HEK293 (cell line): ENCODE measurements at regions not wholly inside any gene's neighbourhood (a gene's known extent, or its start where the extent isn't known, plus 50 kb on each side); places are given as distances from the start of the nearest gene placed in this dataset.
"Not testable (repeated sequence)": the region's sequence is repeated elsewhere in the genome, so short reads cannot be mapped to it uniquely, and the experiment has no call there.

ENCODE experiments used
- KLF1 ChIP-seq: fragments of 450-650 bp; formaldehyde crosslinking; IDR thresholded peaks from 2 replicates; pipeline ENCODE4 v1.5.1; 2016; ENCODE audit warnings: missing biosample characterization, missing genetic modification characterization
- KLF16 ChIP-seq: fragments of 450-650 bp; formaldehyde crosslinking; IDR thresholded peaks from 2 replicates; pipeline ENCODE4 v1.5.1; 2017; ENCODE audit warnings: missing biosample characterization, missing genetic modification characterization
- YY1 ChIP-seq: fragments of 450-650 bp; formaldehyde crosslinking; IDR thresholded peaks from 2 replicates; pipeline ENCODE4 v1.5.1; 2018; ENCODE audit warnings: missing biosample characterization, missing genetic modification characterization
- ZIC2 ChIP-seq: fragments of 450-650 bp; formaldehyde crosslinking; IDR thresholded peaks from 2 replicates; pipeline ENCODE4 v1.5.1; 2016; ENCODE audit warnings: missing biosample characterization, missing genetic modification characterization
- ZNF114 ChIP-seq: fragments of 450-650 bp; formaldehyde crosslinking; IDR thresholded peaks from 2 replicates; pipeline ENCODE4 v1.5.0; 2017; ENCODE audit warnings: missing biosample characterization, missing genetic modification characterization
- ZNF510 ChIP-seq: fragments of 450-650 bp; formaldehyde crosslinking; IDR thresholded peaks from 2 replicates; pipeline ENCODE4 v1.5.1; 2018; ENCODE audit warnings: mild to moderate bottlenecking, missing genetic modification characterization, missing biosample characterization; ENCODE audit not compliant: insufficient replicate concordance
- TF ChIP-seq, protein P1 (sequence below): fragments of 450-650 bp; formaldehyde crosslinking; IDR thresholded peaks from 2 replicates; pipeline ENCODE4 v1.5.1; 2016; ENCODE audit warnings: missing biosample characterization, missing genetic modification characterization
- TF ChIP-seq, protein P2 (sequence below): fragments of 450-650 bp; formaldehyde crosslinking; IDR thresholded peaks from 2 replicates; pipeline ENCODE4 v1.5.1; 2017; ENCODE audit warnings: missing biosample characterization, missing genetic modification characterization
- TF ChIP-seq, protein P3 (sequence below): fragments of 450-650 bp; formaldehyde crosslinking; IDR thresholded peaks from 2 replicates; pipeline ENCODE4 v1.5.1; 2016; ENCODE audit warnings: missing biosample characterization, missing genetic modification characterization
- TF ChIP-seq, protein P4 (sequence below): fragments of 450-650 bp; formaldehyde crosslinking; IDR thresholded peaks from 2 replicates; pipeline ENCODE4 v1.5.1; 2016; ENCODE audit warnings: missing biosample characterization, missing genetic modification characterization
- TF ChIP-seq, protein P5 (sequence below): fragments of 450-650 bp; formaldehyde crosslinking; IDR thresholded peaks from 2 replicates; pipeline ENCODE4 v1.5.1; 2016; ENCODE audit warnings: missing biosample characterization, missing genetic modification characterization
- TF ChIP-seq, protein P6 (sequence below): fragments of 450-650 bp; formaldehyde crosslinking; IDR thresholded peaks from 2 replicates; pipeline ENCODE4 v1.5.1; 2016; ENCODE audit warnings: missing biosample characterization, missing genetic modification characterization
- TF ChIP-seq, protein P7 (sequence below): fragments of 450-650 bp; IDR thresholded peaks from 2 replicates; pipeline ENCODE4 v1.5.1; 2018; ENCODE audit warnings: missing biosample characterization, mild to moderate bottlenecking, missing genetic modification characterization
- TF ChIP-seq, protein P8 (sequence below): fragments of 450-650 bp; formaldehyde crosslinking; IDR thresholded peaks from 2 replicates; pipeline ENCODE4 v1.5.1; 2016; ENCODE audit warnings: missing biosample characterization, missing genetic modification characterization

DNA sequence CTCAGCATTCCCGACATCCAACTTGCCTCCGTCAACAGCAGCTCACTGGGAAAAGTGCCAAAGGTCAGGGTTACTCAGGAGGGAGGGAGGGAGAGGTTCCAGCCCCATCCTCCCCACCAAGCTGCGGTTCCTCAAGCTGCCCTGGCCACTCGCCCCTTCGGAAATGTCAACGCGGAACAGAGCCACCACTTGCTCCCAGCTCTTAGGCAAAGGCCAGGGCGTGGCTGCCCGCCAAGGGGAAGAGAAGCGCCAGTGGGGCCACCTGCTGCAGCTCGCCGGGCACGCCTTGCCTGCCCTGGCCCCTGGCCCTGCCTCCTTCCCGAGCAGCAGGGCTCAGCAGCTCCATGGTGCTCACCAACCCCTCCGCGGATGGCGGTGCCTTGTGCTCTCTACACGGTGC, 531.1 kb downstream of the TP53TG3F start:
- not testable (repeated sequence) for TF ChIP-seq YY1 (tag by site-specific recombination); ZIC2 (tag by site-specific recombination); KLF16 (tag by site-specific recombination); KLF1 (tag by site-specific recombination); ZNF510; ZNF114
- TF ChIP-seq, protein P1, sequence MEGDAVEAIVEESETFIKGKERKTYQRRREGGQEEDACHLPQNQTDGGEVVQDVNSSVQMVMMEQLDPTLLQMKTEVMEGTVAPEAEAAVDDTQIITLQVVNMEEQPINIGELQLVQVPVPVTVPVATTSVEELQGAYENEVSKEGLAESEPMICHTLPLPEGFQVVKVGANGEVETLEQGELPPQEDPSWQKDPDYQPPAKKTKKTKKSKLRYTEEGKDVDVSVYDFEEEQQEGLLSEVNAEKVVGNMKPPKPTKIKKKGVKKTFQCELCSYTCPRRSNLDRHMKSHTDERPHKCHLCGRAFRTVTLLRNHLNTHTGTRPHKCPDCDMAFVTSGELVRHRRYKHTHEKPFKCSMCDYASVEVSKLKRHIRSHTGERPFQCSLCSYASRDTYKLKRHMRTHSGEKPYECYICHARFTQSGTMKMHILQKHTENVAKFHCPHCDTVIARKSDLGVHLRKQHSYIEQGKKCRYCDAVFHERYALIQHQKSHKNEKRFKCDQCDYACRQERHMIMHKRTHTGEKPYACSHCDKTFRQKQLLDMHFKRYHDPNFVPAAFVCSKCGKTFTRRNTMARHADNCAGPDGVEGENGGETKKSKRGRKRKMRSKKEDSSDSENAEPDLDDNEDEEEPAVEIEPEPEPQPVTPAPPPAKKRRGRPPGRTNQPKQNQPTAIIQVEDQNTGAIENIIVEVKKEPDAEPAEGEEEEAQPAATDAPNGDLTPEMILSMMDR (tag by site-specific recombination), result not testable (repeated sequence)
- TF ChIP-seq, protein P2, sequence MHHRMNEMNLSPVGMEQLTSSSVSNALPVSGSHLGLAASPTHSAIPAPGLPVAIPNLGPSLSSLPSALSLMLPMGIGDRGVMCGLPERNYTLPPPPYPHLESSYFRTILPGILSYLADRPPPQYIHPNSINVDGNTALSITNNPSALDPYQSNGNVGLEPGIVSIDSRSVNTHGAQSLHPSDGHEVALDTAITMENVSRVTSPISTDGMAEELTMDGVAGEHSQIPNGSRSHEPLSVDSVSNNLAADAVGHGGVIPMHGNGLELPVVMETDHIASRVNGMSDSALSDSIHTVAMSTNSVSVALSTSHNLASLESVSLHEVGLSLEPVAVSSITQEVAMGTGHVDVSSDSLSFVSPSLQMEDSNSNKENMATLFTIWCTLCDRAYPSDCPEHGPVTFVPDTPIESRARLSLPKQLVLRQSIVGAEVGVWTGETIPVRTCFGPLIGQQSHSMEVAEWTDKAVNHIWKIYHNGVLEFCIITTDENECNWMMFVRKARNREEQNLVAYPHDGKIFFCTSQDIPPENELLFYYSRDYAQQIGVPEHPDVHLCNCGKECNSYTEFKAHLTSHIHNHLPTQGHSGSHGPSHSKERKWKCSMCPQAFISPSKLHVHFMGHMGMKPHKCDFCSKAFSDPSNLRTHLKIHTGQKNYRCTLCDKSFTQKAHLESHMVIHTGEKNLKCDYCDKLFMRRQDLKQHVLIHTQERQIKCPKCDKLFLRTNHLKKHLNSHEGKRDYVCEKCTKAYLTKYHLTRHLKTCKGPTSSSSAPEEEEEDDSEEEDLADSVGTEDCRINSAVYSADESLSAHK (tag by site-specific recombination), result not testable (repeated sequence)
- TF ChIP-seq, protein P3, sequence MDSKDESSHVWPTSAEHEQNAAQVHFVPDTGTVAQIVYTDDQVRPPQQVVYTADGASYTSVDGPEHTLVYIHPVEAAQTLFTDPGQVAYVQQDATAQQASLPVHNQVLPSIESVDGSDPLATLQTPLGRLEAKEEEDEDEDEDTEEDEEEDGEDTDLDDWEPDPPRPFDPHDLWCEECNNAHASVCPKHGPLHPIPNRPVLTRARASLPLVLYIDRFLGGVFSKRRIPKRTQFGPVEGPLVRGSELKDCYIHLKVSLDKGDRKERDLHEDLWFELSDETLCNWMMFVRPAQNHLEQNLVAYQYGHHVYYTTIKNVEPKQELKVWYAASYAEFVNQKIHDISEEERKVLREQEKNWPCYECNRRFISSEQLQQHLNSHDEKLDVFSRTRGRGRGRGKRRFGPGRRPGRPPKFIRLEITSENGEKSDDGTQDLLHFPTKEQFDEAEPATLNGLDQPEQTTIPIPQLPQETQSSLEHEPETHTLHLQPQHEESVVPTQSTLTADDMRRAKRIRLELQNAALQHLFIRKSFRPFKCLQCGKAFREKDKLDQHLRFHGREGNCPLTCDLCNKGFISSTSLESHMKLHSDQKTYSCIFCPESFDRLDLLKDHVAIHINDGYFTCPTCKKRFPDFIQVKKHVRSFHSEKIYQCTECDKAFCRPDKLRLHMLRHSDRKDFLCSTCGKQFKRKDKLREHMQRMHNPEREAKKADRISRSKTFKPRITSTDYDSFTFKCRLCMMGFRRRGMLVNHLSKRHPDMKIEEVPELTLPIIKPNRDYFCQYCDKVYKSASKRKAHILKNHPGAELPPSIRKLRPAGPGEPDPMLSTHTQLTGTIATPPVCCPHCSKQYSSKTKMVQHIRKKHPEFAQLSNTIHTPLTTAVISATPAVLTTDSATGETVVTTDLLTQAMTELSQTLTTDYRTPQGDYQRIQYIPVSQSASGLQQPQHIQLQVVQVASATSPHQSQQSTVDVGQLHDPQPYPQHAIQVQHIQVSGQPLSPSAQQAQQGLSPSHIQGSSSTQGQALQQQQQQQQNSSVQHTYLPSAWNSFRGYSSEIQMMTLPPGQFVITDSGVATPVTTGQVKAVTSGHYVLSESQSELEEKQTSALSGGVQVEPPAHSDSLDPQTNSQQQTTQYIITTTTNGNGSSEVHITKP (tag by site-specific recombination), result not testable (repeated sequence)
- TF ChIP-seq, protein P4, sequence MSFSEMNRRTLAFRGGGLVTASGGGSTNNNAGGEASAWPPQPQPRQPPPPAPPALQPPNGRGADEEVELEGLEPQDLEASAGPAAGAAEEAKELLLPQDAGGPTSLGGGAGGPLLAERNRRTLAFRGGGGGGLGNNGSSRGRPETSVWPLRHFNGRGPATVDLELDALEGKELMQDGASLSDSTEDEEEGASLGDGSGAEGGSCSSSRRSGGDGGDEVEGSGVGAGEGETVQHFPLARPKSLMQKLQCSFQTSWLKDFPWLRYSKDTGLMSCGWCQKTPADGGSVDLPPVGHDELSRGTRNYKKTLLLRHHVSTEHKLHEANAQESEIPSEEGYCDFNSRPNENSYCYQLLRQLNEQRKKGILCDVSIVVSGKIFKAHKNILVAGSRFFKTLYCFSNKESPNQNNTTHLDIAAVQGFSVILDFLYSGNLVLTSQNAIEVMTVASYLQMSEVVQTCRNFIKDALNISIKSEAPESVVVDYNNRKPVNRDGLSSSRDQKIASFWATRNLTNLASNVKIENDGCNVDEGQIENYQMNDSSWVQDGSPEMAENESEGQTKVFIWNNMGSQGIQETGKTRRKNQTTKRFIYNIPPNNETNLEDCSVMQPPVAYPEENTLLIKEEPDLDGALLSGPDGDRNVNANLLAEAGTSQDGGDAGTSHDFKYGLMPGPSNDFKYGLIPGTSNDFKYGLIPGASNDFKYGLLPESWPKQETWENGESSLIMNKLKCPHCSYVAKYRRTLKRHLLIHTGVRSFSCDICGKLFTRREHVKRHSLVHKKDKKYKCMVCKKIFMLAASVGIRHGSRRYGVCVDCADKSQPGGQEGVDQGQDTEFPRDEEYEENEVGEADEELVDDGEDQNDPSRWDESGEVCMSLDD (tag by site-specific recombination), result not testable (repeated sequence)
- TF ChIP-seq, protein P5, sequence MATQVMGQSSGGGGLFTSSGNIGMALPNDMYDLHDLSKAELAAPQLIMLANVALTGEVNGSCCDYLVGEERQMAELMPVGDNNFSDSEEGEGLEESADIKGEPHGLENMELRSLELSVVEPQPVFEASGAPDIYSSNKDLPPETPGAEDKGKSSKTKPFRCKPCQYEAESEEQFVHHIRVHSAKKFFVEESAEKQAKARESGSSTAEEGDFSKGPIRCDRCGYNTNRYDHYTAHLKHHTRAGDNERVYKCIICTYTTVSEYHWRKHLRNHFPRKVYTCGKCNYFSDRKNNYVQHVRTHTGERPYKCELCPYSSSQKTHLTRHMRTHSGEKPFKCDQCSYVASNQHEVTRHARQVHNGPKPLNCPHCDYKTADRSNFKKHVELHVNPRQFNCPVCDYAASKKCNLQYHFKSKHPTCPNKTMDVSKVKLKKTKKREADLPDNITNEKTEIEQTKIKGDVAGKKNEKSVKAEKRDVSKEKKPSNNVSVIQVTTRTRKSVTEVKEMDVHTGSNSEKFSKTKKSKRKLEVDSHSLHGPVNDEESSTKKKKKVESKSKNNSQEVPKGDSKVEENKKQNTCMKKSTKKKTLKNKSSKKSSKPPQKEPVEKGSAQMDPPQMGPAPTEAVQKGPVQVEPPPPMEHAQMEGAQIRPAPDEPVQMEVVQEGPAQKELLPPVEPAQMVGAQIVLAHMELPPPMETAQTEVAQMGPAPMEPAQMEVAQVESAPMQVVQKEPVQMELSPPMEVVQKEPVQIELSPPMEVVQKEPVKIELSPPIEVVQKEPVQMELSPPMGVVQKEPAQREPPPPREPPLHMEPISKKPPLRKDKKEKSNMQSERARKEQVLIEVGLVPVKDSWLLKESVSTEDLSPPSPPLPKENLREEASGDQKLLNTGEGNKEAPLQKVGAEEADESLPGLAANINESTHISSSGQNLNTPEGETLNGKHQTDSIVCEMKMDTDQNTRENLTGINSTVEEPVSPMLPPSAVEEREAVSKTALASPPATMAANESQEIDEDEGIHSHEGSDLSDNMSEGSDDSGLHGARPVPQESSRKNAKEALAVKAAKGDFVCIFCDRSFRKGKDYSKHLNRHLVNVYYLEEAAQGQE (tag by site-specific recombination), result not testable (repeated sequence)
- TF ChIP-seq, protein P6, sequence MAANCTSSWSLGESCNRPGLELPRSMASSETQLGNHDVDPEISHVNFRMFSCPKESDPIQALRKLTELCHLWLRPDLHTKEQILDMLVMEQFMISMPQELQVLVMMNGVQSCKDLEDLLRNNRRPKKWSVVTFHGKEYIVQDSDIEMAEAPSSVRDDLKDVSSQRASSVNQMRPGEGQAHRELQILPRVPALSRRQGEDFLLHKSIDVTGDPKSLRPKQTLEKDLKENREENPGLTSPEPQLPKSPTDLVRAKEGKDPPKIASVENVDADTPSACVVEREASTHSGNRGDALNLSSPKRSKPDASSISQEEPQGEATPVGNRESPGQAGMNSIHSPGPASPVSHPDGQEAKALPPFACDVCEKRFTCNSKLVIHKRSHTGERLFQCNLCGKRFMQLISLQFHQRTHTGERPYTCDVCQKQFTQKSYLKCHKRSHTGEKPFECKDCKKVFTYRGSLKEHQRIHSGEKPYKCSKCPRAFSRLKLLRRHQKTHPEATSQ, result not testable (repeated sequence)
- TF ChIP-seq, protein P7, sequence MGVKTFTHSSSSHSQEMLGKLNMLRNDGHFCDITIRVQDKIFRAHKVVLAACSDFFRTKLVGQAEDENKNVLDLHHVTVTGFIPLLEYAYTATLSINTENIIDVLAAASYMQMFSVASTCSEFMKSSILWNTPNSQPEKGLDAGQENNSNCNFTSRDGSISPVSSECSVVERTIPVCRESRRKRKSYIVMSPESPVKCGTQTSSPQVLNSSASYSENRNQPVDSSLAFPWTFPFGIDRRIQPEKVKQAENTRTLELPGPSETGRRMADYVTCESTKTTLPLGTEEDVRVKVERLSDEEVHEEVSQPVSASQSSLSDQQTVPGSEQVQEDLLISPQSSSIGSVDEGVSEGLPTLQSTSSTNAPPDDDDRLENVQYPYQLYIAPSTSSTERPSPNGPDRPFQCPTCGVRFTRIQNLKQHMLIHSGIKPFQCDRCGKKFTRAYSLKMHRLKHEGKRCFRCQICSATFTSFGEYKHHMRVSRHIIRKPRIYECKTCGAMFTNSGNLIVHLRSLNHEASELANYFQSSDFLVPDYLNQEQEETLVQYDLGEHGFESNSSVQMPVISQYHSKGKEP, result not testable (repeated sequence)
- TF ChIP-seq, protein P8, sequence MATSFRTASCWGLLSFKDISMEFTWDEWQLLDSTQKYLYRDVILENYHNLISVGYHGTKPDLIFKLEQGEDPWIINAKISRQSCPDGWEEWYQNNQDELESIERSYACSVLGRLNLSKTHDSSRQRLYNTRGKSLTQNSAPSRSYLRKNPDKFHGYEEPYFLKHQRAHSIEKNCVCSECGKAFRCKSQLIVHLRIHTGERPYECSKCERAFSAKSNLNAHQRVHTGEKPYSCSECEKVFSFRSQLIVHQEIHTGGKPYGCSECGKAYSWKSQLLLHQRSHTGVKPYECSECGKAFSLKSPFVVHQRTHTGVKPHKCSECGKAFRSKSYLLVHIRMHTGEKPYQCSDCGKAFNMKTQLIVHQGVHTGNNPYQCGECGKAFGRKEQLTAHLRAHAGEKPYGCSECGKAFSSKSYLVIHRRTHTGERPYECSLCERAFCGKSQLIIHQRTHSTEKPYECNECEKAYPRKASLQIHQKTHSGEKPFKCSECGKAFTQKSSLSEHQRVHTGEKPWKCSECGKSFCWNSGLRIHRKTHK (tag by site-specific recombination), result not testable (repeated sequence)
